Natural killer cell (primary cell): ENCODE measurements at regions not wholly inside any gene's neighbourhood (a gene's known extent, or its start where the extent isn't known, plus 50 kb on each side); places are given as distances from the start of the nearest gene placed in this dataset.
"Not testable (repeated sequence)": the region's sequence is repeated elsewhere in the genome, so short reads cannot be mapped to it uniquely, and the experiment has no call there.

Experiments
- ATAC-seq, 3 donors: fragments of 150-1000 bp in 2 of 3; fragments of 200-7000 bp in 1 of 3; cut with Tn5 transposase; 1 replicate in 1 of 3; 2 replicates in 2 of 3; pipeline ENCODE4 v1.10.0; 2021; ENCODE audit warnings: mild to moderate bottlenecking in 2 of 3, moderate library complexity in 2 of 3
- DNase-seq, 2 donors: peaks; one replicate each; pipeline versions ENCODE4 v3.0.0 to v3.0.0-alpha.2; 2013 to 2021; ENCODE audit warnings: mixed read lengths in 1 of 2
- H3K27ac ChIP-seq: one replicate; pipeline ENCODE4 v1.5.1; 2013; ENCODE audit warnings: mild to moderate bottlenecking, low read length
- H3K27me3 ChIP-seq: one replicate; pipeline ENCODE4 v1.6.1; 2013; ENCODE audit warnings: low read length; ENCODE audit not compliant: control insufficient read depth, insufficient read depth
- H3K36me3 ChIP-seq: one replicate; pipeline ENCODE4 v1.6.1; 2013; ENCODE audit warnings: low read length; ENCODE audit not compliant: control insufficient read depth, insufficient read depth
- H3K4me1 ChIP-seq: one replicate; pipeline ENCODE4 v1.6.1; 2013; ENCODE audit warnings: low read length; ENCODE audit not compliant: control insufficient read depth, insufficient read depth
- H3K4me3 ChIP-seq: one replicate; pipeline ENCODE4 v1.5.1; 2013; ENCODE audit warnings: low read length
- H3K9me3 ChIP-seq: one replicate; pipeline ENCODE4 v1.6.1; 2013; ENCODE audit warnings: low read length; ENCODE audit not compliant: control insufficient read depth, insufficient read depth
- H3K27ac Mint-ChIP-seq, 2 donors: one replicate each; pipeline ENCODE4 v1.8.0; 2022; ENCODE audit warnings: mild to moderate bottlenecking in 2 of 2, mixed read lengths in 2 of 2, moderate library complexity in 1 of 2
- H3K27me3 Mint-ChIP-seq, 2 donors: one replicate each; pipeline ENCODE4 v1.8.0; 2022; ENCODE audit warnings: low read depth in 2 of 2, mixed read lengths in 2 of 2
- H3K36me3 Mint-ChIP-seq: one replicate; pipeline ENCODE4 v1.8.0; 2022; ENCODE audit warnings: mixed read lengths
- H3K4me1 Mint-ChIP-seq, 2 donors: one replicate each; pipeline ENCODE4 v1.8.0; 2022; ENCODE audit warnings: mixed read lengths in 2 of 2
- H3K4me3 Mint-ChIP-seq: one replicate; pipeline ENCODE4 v1.8.0; 2022; ENCODE audit warnings: mild to moderate bottlenecking, moderate library complexity, mixed read lengths
- H3K9me3 Mint-ChIP-seq, 2 donors: one replicate each; pipeline ENCODE4 v1.8.0; 2022; ENCODE audit warnings: mixed read lengths in 2 of 2
- whole genome bisulfite sequencing: methylation state at CpG from one replicate; pipeline ENCODE4 v1.1.7; 2013; ENCODE audit warnings: missing lambda C conversion rate; ENCODE audit not compliant: insufficient coverage; 5-methylcytosine and 5-hydroxymethylcytosine counted together
- intact Hi-C: fragments of 100-400 bp; cut with micrococcal nuclease; formaldehyde crosslinking; loops from one replicate; pipeline ENCODE4 v1.14.2; 2022
- TF ChIP-seq, protein P1 (sequence below): fragments of 200-600 bp; IDR thresholded peaks from one replicate; pipeline ENCODE4 v1.8.0; 2022; ENCODE audit warnings: antibody characterized with exemption

DNA sequence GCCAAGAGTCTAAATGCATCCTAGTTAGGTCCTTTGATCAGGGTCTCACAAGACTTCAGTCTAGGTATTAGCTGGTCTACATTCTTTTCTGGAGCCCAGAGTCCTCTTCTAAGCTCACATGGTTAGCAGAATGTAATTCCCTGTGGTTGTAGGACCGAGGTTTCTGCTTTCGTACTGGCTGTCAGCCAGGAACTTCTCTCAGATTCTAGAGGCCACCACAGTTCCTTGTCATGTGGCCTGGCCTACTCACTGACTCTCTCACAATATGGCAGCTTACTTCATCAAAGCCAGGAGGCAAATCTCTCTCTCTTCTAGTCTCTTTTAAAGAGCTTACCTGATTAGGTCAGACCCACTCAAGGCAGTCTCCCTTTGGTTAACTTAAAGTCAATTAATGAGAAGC is 82.9 kb downstream of the POU4F1 start:
- Histone ChIP-seq H3K4me1 (no peaks in the 10 kb centered on the region), H3K27ac (no peak overlapping the region), H3K27me3 (no peaks in the 10 kb centered on the region), H3K9me3 (no peaks in the 10 kb centered on the region), H3K4me3 (no peak overlapping the region), H3K36me3 (no peaks in the 10 kb centered on the region)
- Mint-ChIP-seq H3K36me3 (no peaks in the 10 kb centered on the region), H3K4me3 (no peak overlapping the region), H3K27ac (no peak overlapping the region), H3K4me1 (no peaks in the 10 kb centered on the region), H3K9me3 (peaks cover 12 to 14% of the 10 kb centered on the region in 2 donors), H3K27me3 (no peaks in the 10 kb centered on the region)
- intact Hi-C loops, result no loop called here
- WGBS, result 87% methylated on average over 2 of the region's 2 CpGs
- ATAC-seq (no peak), DNase-seq (no peak)
- TF ChIP-seq, protein P1, sequence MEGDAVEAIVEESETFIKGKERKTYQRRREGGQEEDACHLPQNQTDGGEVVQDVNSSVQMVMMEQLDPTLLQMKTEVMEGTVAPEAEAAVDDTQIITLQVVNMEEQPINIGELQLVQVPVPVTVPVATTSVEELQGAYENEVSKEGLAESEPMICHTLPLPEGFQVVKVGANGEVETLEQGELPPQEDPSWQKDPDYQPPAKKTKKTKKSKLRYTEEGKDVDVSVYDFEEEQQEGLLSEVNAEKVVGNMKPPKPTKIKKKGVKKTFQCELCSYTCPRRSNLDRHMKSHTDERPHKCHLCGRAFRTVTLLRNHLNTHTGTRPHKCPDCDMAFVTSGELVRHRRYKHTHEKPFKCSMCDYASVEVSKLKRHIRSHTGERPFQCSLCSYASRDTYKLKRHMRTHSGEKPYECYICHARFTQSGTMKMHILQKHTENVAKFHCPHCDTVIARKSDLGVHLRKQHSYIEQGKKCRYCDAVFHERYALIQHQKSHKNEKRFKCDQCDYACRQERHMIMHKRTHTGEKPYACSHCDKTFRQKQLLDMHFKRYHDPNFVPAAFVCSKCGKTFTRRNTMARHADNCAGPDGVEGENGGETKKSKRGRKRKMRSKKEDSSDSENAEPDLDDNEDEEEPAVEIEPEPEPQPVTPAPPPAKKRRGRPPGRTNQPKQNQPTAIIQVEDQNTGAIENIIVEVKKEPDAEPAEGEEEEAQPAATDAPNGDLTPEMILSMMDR, result no peak

DNA sequence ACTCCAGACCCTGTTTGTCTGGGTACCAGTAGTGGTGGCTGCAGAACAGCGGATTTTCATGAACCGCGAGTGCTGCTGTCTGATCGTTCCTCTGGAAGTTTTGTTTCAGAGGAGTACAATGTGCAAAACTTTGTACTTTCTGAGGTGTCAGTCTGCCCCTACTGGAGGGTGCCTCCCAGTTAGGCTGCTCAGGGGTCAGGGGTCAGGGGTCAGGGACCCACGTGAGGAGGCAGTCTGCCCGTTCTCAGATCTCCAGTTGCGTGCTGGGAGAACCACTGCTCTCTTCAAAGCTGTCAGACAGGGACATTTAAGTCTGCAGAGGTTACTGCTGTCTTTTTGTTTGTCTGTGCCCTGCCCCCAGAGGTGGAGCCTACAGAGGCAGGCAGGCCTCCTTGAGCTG is 84.9 kb downstream of the POU4F1 start:
- H3K4me3 Mint-ChIP-seq, H3K4me1 ChIP-seq, H3K27me3 ChIP-seq, H3K36me3 ChIP-seq, H3K36me3 Mint-ChIP-seq, DNase-seq, H3K4me1 Mint-ChIP-seq, H3K4me3 ChIP-seq, H3K27ac Mint-ChIP-seq, H3K27me3 Mint-ChIP-seq, ATAC-seq, H3K27ac ChIP-seq, intact Hi-C loops, H3K9me3 ChIP-seq: not testable (repeated sequence)
- H3K9me3 Mint-ChIP-seq, result peaks cover 12 to 14% of the 10 kb centered on the region in 2 donors
- WGBS, result 78% methylated on average over 5 of the region's 7 CpGs

DNA sequence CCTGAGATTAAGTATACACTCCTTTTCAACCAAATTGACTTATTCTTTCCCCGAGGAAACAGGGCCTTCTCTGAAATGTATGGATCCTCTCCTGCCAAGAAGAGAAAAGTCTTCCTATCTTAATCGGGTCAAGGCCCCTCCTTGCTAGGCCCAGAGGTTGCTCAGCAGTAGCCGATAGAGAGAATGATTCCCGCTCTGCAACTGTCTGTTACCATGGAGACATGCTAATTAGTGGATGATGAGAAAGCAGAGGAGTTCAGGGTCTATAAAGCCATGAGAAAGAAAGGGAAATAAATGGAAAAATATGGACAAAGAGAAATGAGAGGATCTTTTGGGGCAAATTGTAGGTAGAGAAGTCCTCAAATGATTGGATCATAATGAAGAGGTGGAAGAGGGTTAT is 103.5 kb downstream of the POU4F1 start:
- WGBS, result 86% methylated on average over 4 of the region's 4 CpGs
- Mint-ChIP-seq H3K9me3 (peaks cover 8 to 17% of the 10 kb centered on the region in 2 donors), H3K36me3 (no peaks in the 10 kb centered on the region), H3K4me1 (no peaks in the 10 kb centered on the region), H3K27ac (no peak overlapping the region), H3K27me3 (no peaks in the 10 kb centered on the region), H3K4me3 (no peak overlapping the region)
- H3K27ac ChIP-seq, result no peak overlapping the region
- no peaks in the 10 kb centered on the region for H3K4me1 ChIP-seq
- no peak for DNase-seq
- intact Hi-C loops, result no loop called here
- no peak overlapping the region for H3K4me3 ChIP-seq
- H3K9me3 ChIP-seq, result no peaks in the 10 kb centered on the region
- no peak for ATAC-seq
- H3K27me3 ChIP-seq, result no peaks in the 10 kb centered on the region
- H3K36me3 ChIP-seq, result no peaks in the 10 kb centered on the region
- TF ChIP-seq, protein P1, result no peak

DNA sequence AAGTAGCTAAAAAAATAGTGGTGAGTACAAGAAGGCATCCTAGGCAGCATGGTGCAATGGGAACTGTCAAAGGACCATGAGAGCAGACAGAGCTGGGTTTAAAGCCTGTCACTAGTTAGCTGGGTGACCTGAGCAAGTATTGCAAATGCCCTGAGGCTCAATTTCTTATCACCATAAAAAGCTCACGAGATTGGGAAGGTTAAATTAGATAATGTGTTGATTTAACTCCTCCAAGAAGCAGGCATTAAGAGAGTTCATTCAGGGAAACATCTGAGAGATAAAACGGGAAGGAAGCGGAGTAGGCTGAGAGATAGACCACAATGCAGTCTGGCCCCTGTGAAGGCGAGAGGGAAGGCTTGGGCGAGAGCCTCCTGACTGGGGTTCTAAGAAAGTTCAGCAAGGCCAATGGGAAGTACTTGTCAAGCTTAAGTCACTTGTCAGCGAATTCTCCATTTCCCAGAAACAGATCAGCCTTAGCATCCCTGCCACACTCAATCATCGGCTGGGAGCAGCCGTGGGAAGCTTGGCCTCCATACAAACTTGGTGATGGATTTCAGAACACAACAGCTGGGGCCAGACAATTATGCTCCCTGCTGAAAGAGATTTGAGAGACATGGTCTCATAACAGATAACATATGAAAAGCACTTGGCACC is 105.5 kb downstream of the POU4F1 start:
- Mint-ChIP-seq H3K4me3 (no peak overlapping the region), H3K9me3 (peaks cover 8 to 17% of the 10 kb centered on the region in 2 donors), H3K4me1 (no peaks in the 10 kb centered on the region), H3K27ac (no peak overlapping the region), H3K27me3 (no peaks in the 10 kb centered on the region), H3K36me3 (no peaks in the 10 kb centered on the region)
- intact Hi-C loops, result no loop called here
- no peaks in the 10 kb centered on the region for H3K36me3 ChIP-seq
- H3K9me3 ChIP-seq, result no peaks in the 10 kb centered on the region
- WGBS, result 75% methylated on average over 8 of the region's 8 CpGs
- ATAC-seq (no peak), DNase-seq (no peak)
- H3K27me3 ChIP-seq, result no peaks in the 10 kb centered on the region
- H3K27ac ChIP-seq, result no peak overlapping the region
- no peaks in the 10 kb centered on the region for H3K4me1 ChIP-seq
- no peak overlapping the region for H3K4me3 ChIP-seq
- TF ChIP-seq, protein P1, result no peak
